IPS-NIHi7 (cell line): ENCODE measurements at regions not wholly inside any gene's neighbourhood (a gene's known extent, or its start where the extent isn't known, plus 50 kb on each side); places are given as distances from the start of the nearest gene placed in this dataset.

ENCODE experiments used
- DNase-seq: peaks from one replicate; pipeline ENCODE4 v3.0.0; 2012; ENCODE audit warnings: mixed read lengths; ENCODE audit errors: extremely low spot score

DNA sequence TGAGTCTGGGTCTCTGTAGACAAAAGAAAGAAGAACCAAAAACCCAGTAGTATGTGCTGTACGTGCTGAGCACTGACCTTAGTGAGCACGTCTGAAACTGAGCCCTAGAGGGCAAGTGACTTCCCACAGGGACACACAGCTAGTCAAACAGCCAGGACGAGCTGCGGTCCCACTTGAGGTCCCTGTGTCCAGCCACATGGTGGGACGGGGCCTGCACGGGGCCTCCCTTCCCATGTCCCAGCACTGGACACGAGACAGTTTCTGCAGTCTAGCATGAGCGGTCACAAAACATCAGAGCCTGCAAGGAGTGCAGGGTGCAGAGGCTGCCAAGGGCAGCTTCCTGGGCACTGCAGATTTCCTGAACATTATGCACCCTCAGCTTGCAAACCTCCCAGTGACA lies 121.6 kb downstream of the NCOR2 start:
- DNase-seq: no peak

GRCh38 chr12:124445121-124445718 lies 122.2 kb downstream of the NCOR2 start:
- DNase-seq: peak; percentile 64

DNA sequence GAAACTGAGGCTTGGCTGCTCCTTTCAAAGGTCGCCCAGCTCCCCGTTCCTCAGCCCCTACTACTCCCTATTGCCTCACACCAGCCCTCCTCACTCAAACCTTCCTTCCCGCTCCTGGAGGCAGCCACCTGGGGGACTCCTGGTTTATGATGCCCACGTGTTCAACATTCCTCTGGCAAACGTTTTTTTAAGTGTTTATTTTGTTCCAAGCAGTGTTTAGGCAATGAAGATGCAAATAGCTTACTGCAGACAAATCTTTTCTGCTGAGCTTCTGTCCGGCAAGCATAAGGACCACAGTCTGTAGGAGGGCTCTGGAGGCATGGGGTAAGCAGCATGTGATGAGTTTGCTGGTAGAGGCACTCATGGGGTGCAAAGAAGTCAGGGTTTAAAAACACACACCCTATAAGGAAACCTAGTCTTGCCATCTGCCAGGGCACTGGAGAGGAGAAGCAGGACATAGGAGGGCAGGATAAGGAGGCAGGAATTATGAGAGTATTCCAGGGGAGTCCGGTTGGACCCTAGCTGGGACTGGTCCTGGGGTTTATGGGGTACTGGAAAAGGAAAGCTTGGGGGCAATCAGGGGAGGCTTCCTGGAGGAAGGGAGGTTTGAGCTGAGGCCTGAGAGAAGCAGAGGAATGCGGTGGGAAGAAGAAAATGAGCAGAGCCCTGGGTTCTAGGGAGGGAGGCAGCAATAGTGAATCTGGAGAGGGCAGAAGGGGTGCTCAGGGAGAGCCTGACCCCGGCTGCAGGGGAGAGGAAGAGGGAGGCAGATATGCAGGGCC lies 123.3 kb downstream of the NCOR2 start:
- no peak for DNase-seq

- no peak for DNase-seq
These were observed 124.5 kb downstream of the NCOR2 start for GRCh38 chr12:124442772-124443445.

DNA sequence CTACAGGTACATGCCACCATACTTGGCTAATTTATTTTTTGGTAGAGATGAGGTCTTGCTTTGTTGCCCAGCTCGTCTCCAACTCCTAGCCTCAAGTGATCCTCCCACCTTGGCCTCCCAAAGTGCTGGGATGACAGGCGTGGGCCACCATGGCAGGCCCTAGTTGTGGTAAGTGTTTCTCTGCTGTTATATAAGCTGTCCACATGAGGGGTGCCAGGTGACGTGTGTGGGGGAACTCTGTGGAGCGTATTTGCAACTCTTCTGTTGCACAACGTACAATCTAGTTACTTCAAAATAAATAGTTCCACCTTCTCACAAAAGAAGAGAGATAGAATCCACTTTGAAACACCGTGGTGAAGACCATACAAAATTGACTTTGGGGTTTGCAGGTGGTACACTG lies 125.1 kb downstream of the NCOR2 start:
- DNase-seq: no peak

GRCh38 chr12:124441443-124442194 lies 125.8 kb downstream of the NCOR2 start:
- DNase-seq: no peak

DNA sequence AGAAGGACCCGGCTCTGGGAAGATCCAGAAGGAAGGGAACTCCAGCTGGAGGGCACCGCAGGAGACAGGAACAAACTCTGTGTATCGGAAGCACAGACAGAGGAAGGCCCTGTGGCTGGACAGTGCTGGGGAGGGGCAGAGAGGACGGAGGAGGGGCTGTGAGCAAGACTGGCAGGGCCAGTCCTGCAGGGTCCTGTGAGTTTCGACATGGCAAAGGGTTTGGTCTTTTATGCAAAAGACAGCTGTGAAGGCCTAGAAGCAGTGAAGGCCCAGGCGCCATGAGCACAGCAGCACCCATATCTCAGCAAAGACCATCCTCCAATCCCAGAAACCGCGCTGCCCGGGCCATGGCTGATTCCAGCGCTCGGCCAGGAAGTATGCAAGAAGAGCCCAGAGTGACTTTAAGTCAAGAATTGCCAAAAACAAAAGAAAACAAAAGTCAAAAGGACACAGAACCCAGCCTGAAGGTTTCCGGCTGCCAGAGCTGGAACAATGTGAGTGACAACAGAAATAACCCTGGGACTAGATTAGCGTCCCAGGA lies 126.5 kb downstream of the NCOR2 start:
- DNase-seq: no peak

DNA sequence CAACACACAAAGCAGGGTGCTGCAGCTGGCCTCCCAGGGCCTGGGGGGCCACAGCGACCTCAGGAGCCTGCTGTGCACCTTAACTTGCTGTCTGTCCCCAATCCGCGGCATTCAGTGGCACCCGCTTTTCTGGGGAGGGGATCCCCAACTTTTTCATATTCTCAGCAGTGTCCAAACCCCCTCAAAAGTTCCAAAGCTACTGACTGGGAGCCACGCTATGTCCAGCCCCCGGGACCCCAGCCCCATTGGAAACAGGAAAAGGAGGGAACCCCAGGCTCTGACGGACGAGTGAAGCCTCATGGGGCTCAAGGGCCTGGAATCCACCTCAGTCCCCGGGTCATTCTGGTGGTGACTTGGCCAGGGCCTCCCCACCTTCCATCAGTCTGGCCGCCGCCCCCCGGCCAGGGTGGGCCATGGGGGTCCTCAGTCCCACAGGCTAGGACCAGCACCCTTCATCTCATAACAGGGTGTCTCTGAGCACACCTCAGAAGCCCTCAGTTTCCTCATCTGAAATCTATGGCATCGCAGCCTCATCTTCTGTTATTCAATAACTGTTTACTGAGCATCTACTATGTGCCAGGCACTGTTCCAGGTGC lies 127.3 kb downstream of the NCOR2 start:
- no peak for DNase-seq

DNA sequence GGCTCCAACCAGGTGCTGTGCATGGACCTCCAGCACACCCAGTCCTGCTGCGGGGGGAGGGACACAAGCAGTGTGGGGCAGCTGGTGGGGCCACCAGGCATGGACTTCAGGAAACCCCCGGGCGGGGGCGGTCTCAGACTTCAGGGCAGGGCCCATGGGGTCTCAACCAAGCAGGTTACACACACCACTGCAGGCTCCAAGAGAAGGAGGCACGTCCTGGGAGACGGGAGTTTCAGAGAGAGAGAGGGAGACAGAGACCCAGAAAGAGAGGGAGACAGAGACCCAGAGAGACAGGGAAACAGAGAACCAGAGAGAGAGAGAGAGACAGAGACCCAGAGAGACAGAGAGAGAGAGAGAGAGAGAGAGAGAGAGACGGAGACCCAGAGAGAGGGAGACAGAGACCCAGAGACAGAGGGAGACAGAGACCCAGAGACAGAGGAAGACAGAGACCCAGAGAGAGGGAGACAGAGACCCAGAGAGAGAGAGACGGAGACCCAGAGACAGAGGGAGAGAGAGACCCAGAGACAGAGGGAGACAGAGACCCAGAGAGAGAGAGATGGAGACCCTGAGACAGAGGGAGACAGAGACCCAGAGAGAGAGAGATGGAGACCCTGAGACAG lies 128.9 kb downstream of the NCOR2 start:
- DNase-seq: no peak

GRCh38 chr12:124437617-124438436 lies 129.6 kb downstream of the NCOR2 start:
- DNase-seq: no peak

DNA sequence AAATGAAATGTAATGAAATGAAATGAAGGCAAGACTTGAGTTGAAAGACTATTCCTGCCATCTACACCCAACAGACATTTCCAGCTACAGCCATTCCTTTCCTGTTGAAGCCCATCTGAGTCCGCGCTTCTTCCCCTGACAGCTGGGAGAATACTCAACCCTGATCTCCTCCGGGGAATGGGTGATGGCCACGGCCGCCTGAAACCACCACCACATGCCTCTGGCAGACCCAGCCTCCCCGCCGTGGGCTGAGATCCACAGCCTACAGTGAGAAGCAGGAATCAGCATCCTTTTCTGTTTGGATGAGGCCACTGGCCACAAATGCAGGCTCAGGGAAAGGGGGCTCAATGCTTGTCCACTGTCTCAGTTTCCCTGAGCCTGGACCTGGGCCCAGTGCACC lies 130.3 kb downstream of the NCOR2 start:
- DNase-seq: no peak

DNA sequence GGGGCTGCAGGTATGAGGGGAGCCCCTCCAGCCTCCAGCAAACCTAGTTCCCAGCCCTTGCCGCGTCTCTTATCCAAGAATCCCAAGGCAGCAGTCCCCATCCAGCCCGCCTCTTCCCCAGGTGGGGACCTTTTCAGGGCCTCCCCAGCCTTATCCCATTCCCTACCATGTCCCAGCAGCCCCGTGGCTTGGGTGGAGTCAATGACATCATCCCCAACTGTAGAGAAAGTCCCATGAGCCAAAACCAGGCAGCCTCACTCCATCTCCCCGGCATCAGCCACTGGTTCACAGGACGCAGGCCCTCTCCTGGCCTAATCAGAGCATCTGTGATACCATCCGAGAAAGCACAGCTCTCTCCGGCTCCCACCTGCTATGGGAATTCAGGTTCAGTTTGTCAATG lies 131.0 kb downstream of the NCOR2 start:
- DNase-seq: no peak

- no peak for DNase-seq
These were observed 131.5 kb downstream of the NCOR2 start for GRCh38 chr12:124435806-124436345.

GRCh38 chr12:124434951-124435805 lies 132.2 kb downstream of the NCOR2 start:
- no peak for DNase-seq

- peak; percentile 65 for DNase-seq
These were observed 133.1 kb downstream of the NCOR2 start for GRCh38 chr12:124434354-124434753.

- no peak for DNase-seq
These were observed 133.5 kb downstream of the NCOR2 start for GRCh38 chr12:124433879-124434278.

DNA sequence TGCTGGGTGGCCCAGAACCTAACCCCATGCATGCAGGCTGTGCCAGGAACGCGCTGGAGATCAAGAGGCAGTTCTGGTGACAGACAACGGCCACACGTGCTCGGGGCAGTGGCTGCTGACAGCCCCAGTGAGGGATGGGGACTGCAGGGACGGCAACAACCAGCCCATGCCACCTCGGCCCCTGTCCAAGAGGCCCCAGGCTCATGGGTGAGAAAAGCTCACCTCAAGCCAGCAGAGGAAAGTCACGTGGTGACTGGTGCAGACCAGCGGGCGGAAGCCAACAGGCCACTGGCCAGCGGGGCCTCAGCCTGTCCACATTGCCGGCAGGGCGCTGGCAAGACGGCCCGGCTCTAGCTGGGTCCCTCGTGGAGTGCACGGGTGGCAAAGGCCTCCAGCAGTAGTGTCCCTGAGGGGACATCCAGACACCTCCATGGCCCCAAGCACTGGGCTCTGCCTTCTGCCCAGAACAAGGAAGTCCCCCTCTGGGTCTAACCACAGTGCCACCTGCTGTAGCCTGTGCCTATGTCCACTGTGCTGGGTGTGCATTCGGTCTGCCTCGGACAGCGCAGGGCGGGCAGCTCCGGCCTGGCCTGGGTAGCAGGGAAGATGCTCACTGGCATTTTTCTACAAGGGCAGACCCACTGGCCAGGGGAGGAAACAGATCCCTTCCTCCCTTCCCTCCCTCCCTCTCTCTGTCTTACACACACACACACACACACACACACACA lies 134.1 kb downstream of the NCOR2 start:
- DNase-seq: no peak

GRCh38 chr12:124432376-124432775 lies 135.0 kb downstream of the NCOR2 start:
- no peak for DNase-seq
